Adrenal gland (tissue), 5 donors: ENCODE measurements at regions not wholly inside any gene's neighbourhood (a gene's known extent, or its start where the extent isn't known, plus 50 kb on each side); places are given as distances from the start of the nearest gene placed in this dataset.

Source experiments
- POLR2A ChIP-seq, 2 donors: fragments of 450-650 bp; IDR thresholded peaks; one replicate each; pipeline ENCODE4 v1.6.1; 2017; ENCODE audit warnings: antibody characterized with exemption in 2 of 2, mild to moderate bottlenecking in 2 of 2, moderate library complexity in 1 of 2
- TF ChIP-seq, protein P1 (sequence below), 6 experiments: fragments of 450-650 bp in 4 of 6; fragments of 200-600 bp in 2 of 6; sonication (generic) in 1 of 6; IDR thresholded peaks; 1 replicate in 5 of 6; 2 replicates in 1 of 6; pipeline versions ENCODE4 v1.5.1 to v1.8.0; 2016 to 2021; ENCODE audit warnings: antibody characterized with exemption in 6 of 6, mild to moderate bottlenecking in 2 of 6, moderate library complexity in 1 of 6
- donor health status: DM: no; HTN: no; CAD: no.

DNA sequence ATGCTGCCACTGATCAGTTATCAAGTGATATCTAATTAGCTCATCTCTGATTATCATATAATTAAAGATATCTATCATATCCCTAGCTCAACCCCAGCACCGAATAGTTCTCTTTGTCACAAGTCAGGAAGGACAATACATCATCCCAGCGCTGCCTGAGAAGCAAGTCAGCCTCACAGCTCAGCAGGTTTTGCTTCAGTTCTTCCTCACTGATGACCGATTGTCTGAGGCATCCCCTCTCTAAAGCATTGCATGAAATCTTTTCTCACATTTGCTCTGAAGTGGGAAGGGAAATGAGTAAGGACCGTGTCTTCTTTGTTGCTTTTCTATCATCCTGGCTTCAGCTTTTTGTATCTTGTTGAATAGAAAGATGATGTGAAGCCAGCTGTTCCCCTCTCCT is 247.9 kb downstream of the CMPK2 start:
- TF ChIP-seq, protein P1, sequence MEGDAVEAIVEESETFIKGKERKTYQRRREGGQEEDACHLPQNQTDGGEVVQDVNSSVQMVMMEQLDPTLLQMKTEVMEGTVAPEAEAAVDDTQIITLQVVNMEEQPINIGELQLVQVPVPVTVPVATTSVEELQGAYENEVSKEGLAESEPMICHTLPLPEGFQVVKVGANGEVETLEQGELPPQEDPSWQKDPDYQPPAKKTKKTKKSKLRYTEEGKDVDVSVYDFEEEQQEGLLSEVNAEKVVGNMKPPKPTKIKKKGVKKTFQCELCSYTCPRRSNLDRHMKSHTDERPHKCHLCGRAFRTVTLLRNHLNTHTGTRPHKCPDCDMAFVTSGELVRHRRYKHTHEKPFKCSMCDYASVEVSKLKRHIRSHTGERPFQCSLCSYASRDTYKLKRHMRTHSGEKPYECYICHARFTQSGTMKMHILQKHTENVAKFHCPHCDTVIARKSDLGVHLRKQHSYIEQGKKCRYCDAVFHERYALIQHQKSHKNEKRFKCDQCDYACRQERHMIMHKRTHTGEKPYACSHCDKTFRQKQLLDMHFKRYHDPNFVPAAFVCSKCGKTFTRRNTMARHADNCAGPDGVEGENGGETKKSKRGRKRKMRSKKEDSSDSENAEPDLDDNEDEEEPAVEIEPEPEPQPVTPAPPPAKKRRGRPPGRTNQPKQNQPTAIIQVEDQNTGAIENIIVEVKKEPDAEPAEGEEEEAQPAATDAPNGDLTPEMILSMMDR (IDR thresholded peaks at IDR 0.05) = no peak
- no peak for TF ChIP-seq POLR2A (IDR thresholded peaks at IDR 0.05)
